CD4-positive, CD25-positive, alpha-beta regulatory T cell (primary cell): ENCODE measurements at regions not wholly inside any gene's neighbourhood (a gene's known extent, or its start where the extent isn't known, plus 50 kb on each side); places are given as distances from the start of the nearest gene placed in this dataset.
"Not testable (repeated sequence)": the region's sequence is repeated elsewhere in the genome, so short reads cannot be mapped to it uniquely, and the experiment has no call there.

ENCODE experiments used
- ATAC-seq, 2 donors: fragments of 150-1000 bp; cut with Tn5 transposase; one replicate each; pipeline ENCODE4 v1.10.0; 2021; ENCODE audit warnings: low read depth in 2 of 2, moderate number of reproducible peaks in 2 of 2, moderate library complexity in 1 of 2
- DNase-seq, 3 donors: peaks; one replicate each; pipeline versions ENCODE4 v3.0.0 to v3.0.0-alpha.2; 2012 to 2022; ENCODE audit warnings: mixed read lengths in 1 of 3
- H3K27ac ChIP-seq: one replicate; pipeline ENCODE4 v1.7.0; 2013; ENCODE audit warnings: mild to moderate bottlenecking, low read length; ENCODE audit not compliant: insufficient read depth, poor library complexity, severe bottlenecking
- H3K27me3 ChIP-seq: one replicate; pipeline ENCODE4 v1.7.0; 2013; ENCODE audit warnings: low read length; ENCODE audit not compliant: control insufficient read depth, insufficient read depth
- H3K36me3 ChIP-seq: one replicate; pipeline ENCODE4 v1.7.0; 2013; ENCODE audit warnings: mild to moderate bottlenecking, low read length, moderate library complexity; ENCODE audit not compliant: control insufficient read depth, insufficient read depth
- H3K4me1 ChIP-seq: 2 replicates; pipeline ENCODE4 v1.7.0; 2013; ENCODE audit warnings: mild to moderate bottlenecking, low read length; ENCODE audit not compliant: insufficient read depth, control insufficient read depth, poor library complexity, severe bottlenecking
- H3K4me3 ChIP-seq: one replicate; pipeline ENCODE4 v1.7.0; 2013; ENCODE audit warnings: low read depth, mild to moderate bottlenecking, low read length, moderate library complexity
- H3K9me3 ChIP-seq, 2 experiments: 1 replicate in 1 of 2; 2 replicates in 1 of 2; pipeline ENCODE4 v1.7.0; 2013; ENCODE audit warnings: low read length in 2 of 2, mild to moderate bottlenecking in 1 of 2, moderate library complexity in 1 of 2; ENCODE audit not compliant: control insufficient read depth in 2 of 2
- H3K27ac Mint-ChIP-seq, 3 donors: one replicate each; pipeline ENCODE4 v1.8.0; 2020 to 2022; ENCODE audit warnings: mild to moderate bottlenecking in 3 of 3, mixed read lengths in 3 of 3, moderate library complexity in 2 of 3
- H3K27me3 Mint-ChIP-seq: one replicate; pipeline ENCODE4 v1.8.0; 2022; ENCODE audit warnings: mild to moderate bottlenecking, mixed read lengths
- H3K36me3 Mint-ChIP-seq: one replicate; pipeline ENCODE4 v1.8.0; 2020; ENCODE audit warnings: mixed read lengths
- H3K4me1 Mint-ChIP-seq, 4 donors: one replicate each; pipeline ENCODE4 v1.8.0; 2020 to 2022; ENCODE audit warnings: mixed read lengths in 4 of 4, mild to moderate bottlenecking in 1 of 4
- H3K4me3 Mint-ChIP-seq, 4 donors: one replicate each; pipeline ENCODE4 v1.8.0; 2020 to 2022; ENCODE audit warnings: mild to moderate bottlenecking in 4 of 4, mixed read lengths in 4 of 4, moderate library complexity in 3 of 4
- H3K9me3 Mint-ChIP-seq, 7 donors: one replicate each; pipeline ENCODE4 v1.8.0; 2020 to 2022; ENCODE audit warnings: mixed read lengths in 7 of 7, mild to moderate bottlenecking in 3 of 7, moderate library complexity in 2 of 7

DNA sequence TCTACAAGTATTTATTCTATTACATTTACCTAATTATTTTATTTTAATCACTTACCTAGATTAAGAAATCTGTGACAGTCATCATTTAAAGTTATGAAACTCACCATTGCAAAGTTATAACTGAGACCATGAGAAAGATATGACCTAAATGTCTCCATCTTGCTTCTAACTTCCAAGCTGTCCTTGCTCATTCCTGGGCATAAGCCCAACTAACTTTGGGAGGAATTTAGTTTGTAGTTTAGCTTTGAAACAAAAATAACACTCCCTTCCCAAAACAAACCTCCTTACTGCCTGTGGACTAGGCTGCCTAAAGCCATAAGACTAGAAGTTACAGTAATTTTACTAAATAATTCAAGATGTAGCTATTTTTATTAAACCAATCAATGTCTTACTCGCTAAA, 195.6 kb upstream of the RAI14 start:
- no peak overlapping the region for H3K27ac ChIP-seq
- H3K27me3 ChIP-seq = no peaks in the 10 kb centered on the region
- Mint-ChIP-seq H3K4me3 (no peak overlapping the region), H3K27ac (no peak overlapping the region), H3K9me3 (peaks cover 0 to 3% (median 0%) of the 10 kb centered on the region in 7 donors), H3K4me1 (no peaks in the 10 kb centered on the region), H3K27me3 (peaks cover 13% of the 10 kb centered on the region), H3K36me3 (no peaks in the 10 kb centered on the region)
- no peaks in the 10 kb centered on the region for H3K4me1 ChIP-seq
- no peak overlapping the region for H3K4me3 ChIP-seq
- H3K9me3 ChIP-seq = peaks cover 0 to 2% of the 10 kb centered on the region in 2 experiments
- no peaks in the 10 kb centered on the region for H3K36me3 ChIP-seq
- DNase-seq (no peak), ATAC-seq (no peak)

DNA sequence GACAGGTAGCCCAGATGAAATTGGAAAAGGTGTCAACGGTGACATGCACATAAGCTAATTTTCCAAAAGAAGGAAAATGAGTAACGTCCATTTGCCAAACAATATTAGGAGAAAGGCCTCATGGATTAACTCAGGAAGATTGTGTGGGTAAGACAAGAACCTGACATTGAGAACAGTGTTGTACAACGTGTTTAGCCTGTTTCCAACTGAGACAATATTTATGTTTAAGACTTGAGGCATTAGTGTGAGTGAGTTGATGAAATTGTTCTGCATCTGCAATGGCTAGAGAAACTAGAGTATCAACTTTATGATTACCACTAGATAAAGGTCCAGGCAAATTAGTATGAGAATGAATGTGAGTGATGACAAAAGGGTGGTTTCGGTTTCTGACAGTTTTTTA, 191.3 kb upstream of the RAI14 start:
- H3K9me3 ChIP-seq = peaks cover 0 to 2% of the 10 kb centered on the region in 2 experiments
- H3K4me3 Mint-ChIP-seq = no peak overlapping the region
- DNase-seq (no peak), ATAC-seq (no peak)
- H3K4me3 ChIP-seq = no peak overlapping the region
- no peaks in the 10 kb centered on the region for H3K4me1 Mint-ChIP-seq
- no peaks in the 10 kb centered on the region for H3K4me1 ChIP-seq
- H3K36me3 Mint-ChIP-seq = no peaks in the 10 kb centered on the region
- peaks cover 0 to 3% (median 0%) of the 10 kb centered on the region in 7 donors for H3K9me3 Mint-ChIP-seq
- H3K27ac ChIP-seq = no peak overlapping the region
- H3K36me3 ChIP-seq = no peaks in the 10 kb centered on the region
- H3K27ac Mint-ChIP-seq = no peak overlapping the region
- no peaks in the 10 kb centered on the region for H3K27me3 ChIP-seq
- peaks cover 15% of the 10 kb centered on the region for H3K27me3 Mint-ChIP-seq

DNA sequence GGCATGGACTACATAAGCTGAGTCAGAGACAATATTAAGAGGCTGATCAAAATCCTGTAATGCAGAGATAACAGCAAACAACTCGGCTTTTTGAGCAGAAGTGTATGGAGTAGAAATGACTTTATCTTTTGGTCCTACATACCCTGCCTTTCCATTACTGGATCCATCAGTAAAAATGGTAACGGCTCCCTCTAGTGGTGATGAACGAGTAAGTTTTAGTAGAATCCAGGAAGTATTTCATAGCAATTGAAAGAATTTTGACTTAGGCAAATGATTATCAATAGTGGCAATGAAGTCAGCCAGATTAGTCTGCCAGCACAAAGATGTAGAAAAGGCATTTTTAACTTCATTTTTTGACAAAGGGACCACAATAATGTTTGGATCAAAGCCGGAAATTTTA, 190.8 kb upstream of the RAI14 start:
- not testable (repeated sequence) for H3K4me3 ChIP-seq, H3K4me1 ChIP-seq, H3K27ac ChIP-seq, H3K4me3 Mint-ChIP-seq, H3K36me3 Mint-ChIP-seq, H3K4me1 Mint-ChIP-seq, H3K9me3 ChIP-seq, H3K36me3 ChIP-seq, ATAC-seq, H3K9me3 Mint-ChIP-seq, H3K27me3 ChIP-seq, H3K27ac Mint-ChIP-seq
- DNase-seq = peak in 2 of 3 donors; percentile 61 to 62
- peaks cover 15% of the 10 kb centered on the region for H3K27me3 Mint-ChIP-seq

DNA sequence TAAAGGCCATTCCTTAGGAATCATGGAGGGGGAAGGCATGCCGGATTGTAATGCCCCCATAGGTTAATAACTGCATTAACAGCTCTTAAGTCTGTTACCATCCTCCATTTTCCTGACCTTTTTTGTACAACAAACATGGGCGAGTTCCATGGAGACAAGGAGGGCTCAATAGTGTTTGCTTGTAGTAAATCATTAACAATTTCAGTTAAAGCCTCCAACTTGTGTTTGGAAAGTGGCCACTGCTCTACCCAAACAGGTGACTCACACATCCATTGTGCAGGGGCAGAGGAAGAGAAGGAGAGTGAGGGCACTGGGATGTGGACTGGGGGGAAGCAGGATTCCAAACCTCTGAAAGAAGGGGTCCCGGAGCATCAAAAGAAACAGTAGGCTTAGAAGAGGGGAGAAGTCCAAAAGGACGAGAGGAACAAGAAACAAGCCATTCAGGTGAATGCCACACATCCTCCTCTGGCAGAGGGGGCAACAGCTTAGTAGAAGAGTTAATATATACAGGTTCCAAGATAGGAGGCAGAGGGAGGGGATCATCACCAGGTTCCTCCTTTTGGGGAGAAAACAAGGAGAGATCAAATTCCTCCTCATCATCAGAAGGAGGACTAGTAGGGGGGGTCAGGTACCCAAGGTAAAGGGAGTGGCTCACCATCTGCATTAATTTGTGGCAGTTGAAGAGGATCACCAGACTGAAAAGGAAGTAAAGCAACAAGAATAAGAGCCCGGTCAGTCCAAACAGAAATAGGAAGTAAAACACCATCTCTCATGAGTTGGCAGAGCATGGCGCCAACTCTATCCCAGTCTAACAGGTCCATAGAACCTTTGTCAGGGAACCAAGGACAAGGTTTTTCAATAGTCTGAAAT, 189.4 kb upstream of the RAI14 start:
- H3K4me3 Mint-ChIP-seq, H3K27ac Mint-ChIP-seq, H3K4me1 Mint-ChIP-seq: not testable (repeated sequence)

DNA sequence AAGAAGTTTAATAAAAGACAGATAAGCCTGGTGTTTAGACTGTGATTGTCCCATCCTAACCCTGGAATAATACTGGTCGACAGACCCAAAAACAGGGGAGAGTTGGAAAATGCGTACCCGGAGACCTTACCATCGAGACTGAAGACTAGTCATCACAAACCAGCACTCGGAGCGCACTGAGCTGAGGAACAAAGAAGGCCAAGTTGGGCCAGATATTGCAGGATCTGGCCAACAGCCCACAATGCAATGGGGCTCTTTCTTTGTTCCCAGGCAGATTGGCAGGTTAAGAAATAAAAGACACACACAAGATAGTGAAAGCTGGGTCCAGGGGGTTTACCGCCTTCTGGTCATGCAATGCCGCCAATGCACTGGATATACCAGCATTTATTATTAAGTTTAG, 188.7 kb upstream of the RAI14 start:
- no peak overlapping the region for H3K27ac ChIP-seq
- H3K27me3 ChIP-seq = no peaks in the 10 kb centered on the region
- H3K4me1 Mint-ChIP-seq = no peaks in the 10 kb centered on the region
- peaks cover 0 to 4% (median 0%) of the 10 kb centered on the region in 7 donors for H3K9me3 Mint-ChIP-seq
- no peak overlapping the region for H3K27ac Mint-ChIP-seq
- H3K36me3 ChIP-seq = no peaks in the 10 kb centered on the region
- H3K36me3 Mint-ChIP-seq = no peaks in the 10 kb centered on the region
- H3K9me3 ChIP-seq = no peaks in the 10 kb centered on the region
- ATAC-seq (no peak), DNase-seq (no peak)
- peaks cover 18% of the 10 kb centered on the region for H3K27me3 Mint-ChIP-seq
- H3K4me1 ChIP-seq = no peaks in the 10 kb centered on the region
- no peak overlapping the region for H3K4me3 Mint-ChIP-seq
- no peak overlapping the region for H3K4me3 ChIP-seq

More for the DNA sequence above, 189.4 kb upstream of the RAI14 start:
- H3K9me3 ChIP-seq, DNase-seq, ATAC-seq, H3K27me3 ChIP-seq, H3K4me1 ChIP-seq, H3K27ac ChIP-seq, H3K4me3 ChIP-seq, H3K36me3 Mint-ChIP-seq, H3K36me3 ChIP-seq, H3K9me3 Mint-ChIP-seq: not testable (repeated sequence)
- H3K27me3 Mint-ChIP-seq = peaks cover 15% of the 10 kb centered on the region

DNA sequence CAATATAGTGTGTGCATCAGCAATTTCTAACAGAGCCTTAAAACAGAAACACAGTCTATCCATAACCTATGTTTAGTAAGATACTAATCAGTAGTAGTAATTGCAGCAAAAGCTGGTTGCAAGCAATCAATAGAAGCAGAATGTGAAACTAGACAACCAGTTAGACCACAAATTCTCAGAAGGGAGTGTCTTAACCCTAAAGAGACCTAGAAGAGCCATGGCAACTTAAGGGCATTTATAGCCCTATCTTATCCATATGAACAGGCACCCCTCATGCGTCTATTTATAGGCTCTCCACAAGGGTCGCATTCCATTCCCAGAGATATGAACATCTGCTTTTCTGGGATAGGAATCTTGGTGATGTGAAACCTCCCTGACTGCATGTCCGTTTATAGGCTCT, 188.1 kb upstream of the RAI14 start:
- H3K27ac ChIP-seq, H3K9me3 ChIP-seq, H3K36me3 ChIP-seq, H3K9me3 Mint-ChIP-seq, H3K4me1 Mint-ChIP-seq, H3K4me3 Mint-ChIP-seq, H3K36me3 Mint-ChIP-seq, H3K4me1 ChIP-seq, ATAC-seq, H3K27ac Mint-ChIP-seq, H3K27me3 ChIP-seq, H3K4me3 ChIP-seq: not testable (repeated sequence)
- H3K27me3 Mint-ChIP-seq = peaks cover 19% of the 10 kb centered on the region
- DNase-seq = peak in 1 of 3 donors; percentile 5

DNA sequence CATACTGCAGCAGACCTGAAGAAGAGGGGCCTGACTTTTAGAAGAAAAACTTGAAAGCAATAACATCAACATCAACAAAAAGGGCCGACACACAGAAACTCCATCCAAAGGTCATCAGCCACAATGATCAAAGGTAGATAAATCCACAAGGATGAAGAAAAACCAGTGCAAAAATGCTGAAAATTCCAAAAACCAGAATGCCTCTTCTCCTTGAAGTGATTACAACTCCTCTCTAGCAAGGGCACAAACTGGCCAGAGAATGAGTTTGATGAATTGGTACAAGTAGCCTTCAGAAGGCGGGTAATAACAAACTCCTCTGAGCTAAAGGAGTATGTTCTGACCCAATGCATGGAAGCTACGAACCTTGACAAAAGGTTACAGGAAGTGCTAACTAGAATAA, 186.2 kb upstream of the RAI14 start:
- no peak overlapping the region for H3K27ac ChIP-seq
- H3K27me3 ChIP-seq = no peaks in the 10 kb centered on the region
- Mint-ChIP-seq H3K9me3 (peaks cover 0 to 4% (median 0%) of the 10 kb centered on the region in 7 donors), H3K4me3 (no peak overlapping the region), H3K36me3 (no peaks in the 10 kb centered on the region), H3K27me3 (peaks cover 15% of the 10 kb centered on the region), H3K4me1 (no peaks in the 10 kb centered on the region), H3K27ac (no peak overlapping the region)
- no peak for DNase-seq
- no peak for ATAC-seq
- H3K4me3 ChIP-seq = no peak overlapping the region
- no peaks in the 10 kb centered on the region for H3K9me3 ChIP-seq
- no peaks in the 10 kb centered on the region for H3K4me1 ChIP-seq
- no peaks in the 10 kb centered on the region for H3K36me3 ChIP-seq

DNA sequence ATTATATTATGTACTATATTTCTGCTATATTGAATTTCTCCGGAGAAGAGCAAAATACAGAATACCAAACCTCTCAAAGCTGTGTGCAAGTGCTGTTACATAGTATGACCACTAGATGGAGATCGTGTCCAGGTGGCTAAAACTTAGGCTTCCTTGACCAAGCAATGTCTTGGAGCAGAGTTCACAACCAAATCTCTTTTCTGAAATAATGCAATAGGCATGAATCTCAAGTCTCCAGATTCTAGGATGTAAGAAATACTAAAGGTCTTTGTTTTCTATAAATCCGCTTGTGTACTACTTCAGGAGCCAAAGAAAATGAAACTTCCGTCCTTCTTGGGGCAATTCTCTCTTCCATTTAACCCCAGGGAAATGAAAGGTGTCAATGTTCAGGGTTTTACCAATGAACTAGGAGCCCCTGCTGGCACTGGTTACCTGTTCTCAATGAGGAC, 181.5 kb upstream of the RAI14 start:
- no peaks in the 10 kb centered on the region for H3K4me1 ChIP-seq
- peaks cover 3% of the 10 kb centered on the region for H3K27me3 ChIP-seq
- Mint-ChIP-seq H3K27ac (no peak overlapping the region), H3K27me3 (peaks cover 14% of the 10 kb centered on the region), H3K4me3 (no peak overlapping the region), H3K36me3 (no peaks in the 10 kb centered on the region), H3K9me3 (peaks cover 0 to 2% (median 0%) of the 10 kb centered on the region in 7 donors), H3K4me1 (no peaks in the 10 kb centered on the region)
- no peaks in the 10 kb centered on the region for H3K36me3 ChIP-seq
- no peak overlapping the region for H3K4me3 ChIP-seq
- DNase-seq (peak in 2 of 3 donors; percentile 23 to 25), ATAC-seq (peak in 1 of 2 donors; percentile 50)
- H3K9me3 ChIP-seq = no peaks in the 10 kb centered on the region
- H3K27ac ChIP-seq = no peak overlapping the region
